Panc1 (cell line): ENCODE measurements at regions not wholly inside any gene's neighbourhood (a gene's known extent, or its start where the extent isn't known, plus 50 kb on each side); places are given as distances from the start of the nearest gene placed in this dataset.

Experiments used
- POLR2AphosphoS5 ChIP-seq: IDR thresholded peaks from 2 replicates; pipeline ENCODE4 v1.6.1; 2012; ENCODE audit warnings: mild to moderate bottlenecking, low read depth, low read length, moderate library complexity
- SIN3A ChIP-seq: IDR thresholded peaks from 2 replicates; pipeline ENCODE4 v1.6.1; 2012; ENCODE audit warnings: low read depth, mild to moderate bottlenecking, low read length, moderate library complexity, borderline replicate concordance; ENCODE audit not compliant: insufficient read depth
- TF ChIP-seq, protein P1 (sequence below): fragments of 450-650 bp; IDR thresholded peaks from 2 replicates; pipeline ENCODE4 v1.5.1; 2017; ENCODE audit warnings: mild to moderate bottlenecking

DNA sequence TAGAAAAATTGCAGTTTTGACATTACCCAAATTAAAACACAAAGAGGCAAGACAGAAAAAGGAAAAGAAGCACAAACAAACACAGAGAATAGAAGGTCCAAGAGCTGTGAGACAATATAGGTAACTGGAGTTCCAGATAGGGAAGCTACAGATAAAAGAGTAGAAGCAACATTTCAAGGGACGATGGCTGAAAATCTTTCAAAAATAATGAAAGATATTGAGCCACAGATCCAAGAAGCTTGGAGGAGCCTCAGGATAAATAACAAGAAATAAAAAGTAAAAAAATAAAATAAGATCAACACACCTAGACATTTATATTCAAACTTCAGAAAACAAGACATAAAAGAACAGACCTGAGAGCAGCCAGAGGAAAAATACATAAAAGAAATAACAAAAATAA is 164.9 kb downstream of the FNDC1 start:
- TF ChIP-seq, protein P1, sequence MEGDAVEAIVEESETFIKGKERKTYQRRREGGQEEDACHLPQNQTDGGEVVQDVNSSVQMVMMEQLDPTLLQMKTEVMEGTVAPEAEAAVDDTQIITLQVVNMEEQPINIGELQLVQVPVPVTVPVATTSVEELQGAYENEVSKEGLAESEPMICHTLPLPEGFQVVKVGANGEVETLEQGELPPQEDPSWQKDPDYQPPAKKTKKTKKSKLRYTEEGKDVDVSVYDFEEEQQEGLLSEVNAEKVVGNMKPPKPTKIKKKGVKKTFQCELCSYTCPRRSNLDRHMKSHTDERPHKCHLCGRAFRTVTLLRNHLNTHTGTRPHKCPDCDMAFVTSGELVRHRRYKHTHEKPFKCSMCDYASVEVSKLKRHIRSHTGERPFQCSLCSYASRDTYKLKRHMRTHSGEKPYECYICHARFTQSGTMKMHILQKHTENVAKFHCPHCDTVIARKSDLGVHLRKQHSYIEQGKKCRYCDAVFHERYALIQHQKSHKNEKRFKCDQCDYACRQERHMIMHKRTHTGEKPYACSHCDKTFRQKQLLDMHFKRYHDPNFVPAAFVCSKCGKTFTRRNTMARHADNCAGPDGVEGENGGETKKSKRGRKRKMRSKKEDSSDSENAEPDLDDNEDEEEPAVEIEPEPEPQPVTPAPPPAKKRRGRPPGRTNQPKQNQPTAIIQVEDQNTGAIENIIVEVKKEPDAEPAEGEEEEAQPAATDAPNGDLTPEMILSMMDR = no peak
- no peak for TF ChIP-seq POLR2AphosphoS5
- TF ChIP-seq SIN3A = no peak
